G401 (cell line): ENCODE measurements at regions not wholly inside any gene's neighbourhood (a gene's known extent, or its start where the extent isn't known, plus 50 kb on each side); places are given as distances from the start of the nearest gene placed in this dataset.
A peak's percentile ranks its signal among the peaks of the same experiment; 100 is the strongest.

ENCODE experiments used
- DNase-seq: peaks from one replicate; pipeline ENCODE4 v3.0.0-alpha.2; 2015; ENCODE audit warnings: low spot score
- in situ Hi-C: cut with HindIII; loops from 2 replicates; pipeline ENCODE4 v1.10.0; 2016; ENCODE audit warnings: low sequenced_read_pairs, mixed read lengths

DNA sequence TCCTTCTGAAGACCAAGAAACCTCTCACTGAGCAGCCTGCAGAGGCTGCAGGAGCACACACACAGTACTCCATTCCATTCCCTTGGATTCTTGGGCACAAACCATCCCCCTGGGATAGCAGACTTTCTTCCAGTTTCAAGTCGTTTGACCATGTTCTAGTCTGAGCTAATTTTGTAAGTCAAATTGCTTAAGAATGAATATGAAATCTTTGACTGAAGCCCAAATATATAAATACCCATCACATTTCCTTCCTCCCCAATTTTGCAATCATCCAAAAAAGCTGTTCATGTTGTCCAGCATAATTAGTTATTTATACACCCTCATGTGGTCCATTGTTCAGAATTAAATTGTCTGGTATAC, 231.2 kb upstream of the TPRG1 start:
- in situ Hi-C loops = no loop called here
- no peak for DNase-seq

DNA sequence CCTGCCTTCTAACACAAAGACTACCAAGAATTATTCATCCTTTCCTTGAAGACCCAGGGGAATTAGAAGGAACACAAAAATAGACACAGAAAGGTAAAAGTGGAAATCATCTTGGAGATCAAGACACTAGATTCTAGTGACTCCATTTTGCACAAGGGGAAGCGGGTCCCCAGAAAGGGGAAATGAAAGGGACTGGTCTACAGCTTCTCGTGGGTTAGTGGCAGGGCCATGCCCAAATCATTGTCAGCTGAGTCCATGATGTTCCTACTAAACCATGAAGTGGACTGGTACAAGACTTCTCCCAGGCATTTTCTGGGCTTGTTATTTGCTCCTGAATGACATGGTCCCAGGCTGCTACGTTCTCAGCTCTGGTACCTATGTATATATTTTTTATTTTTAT, 230.7 kb upstream of the TPRG1 start:
- no peak for DNase-seq
- in situ Hi-C loops = no loop called here

GRCh38 chr3:188942191-188942590, 229.6 kb upstream of the TPRG1 start:
- DNase-seq = no peak
- in situ Hi-C loops = no loop called here

GRCh38 chr3:188943591-188943990, 228.2 kb upstream of the TPRG1 start:
- no peak for DNase-seq
- in situ Hi-C loops = no loop called here

GRCh38 chr3:188944108-188944507, 227.7 kb upstream of the TPRG1 start:
- in situ Hi-C loops = no loop called here
- DNase-seq = no peak

DNA sequence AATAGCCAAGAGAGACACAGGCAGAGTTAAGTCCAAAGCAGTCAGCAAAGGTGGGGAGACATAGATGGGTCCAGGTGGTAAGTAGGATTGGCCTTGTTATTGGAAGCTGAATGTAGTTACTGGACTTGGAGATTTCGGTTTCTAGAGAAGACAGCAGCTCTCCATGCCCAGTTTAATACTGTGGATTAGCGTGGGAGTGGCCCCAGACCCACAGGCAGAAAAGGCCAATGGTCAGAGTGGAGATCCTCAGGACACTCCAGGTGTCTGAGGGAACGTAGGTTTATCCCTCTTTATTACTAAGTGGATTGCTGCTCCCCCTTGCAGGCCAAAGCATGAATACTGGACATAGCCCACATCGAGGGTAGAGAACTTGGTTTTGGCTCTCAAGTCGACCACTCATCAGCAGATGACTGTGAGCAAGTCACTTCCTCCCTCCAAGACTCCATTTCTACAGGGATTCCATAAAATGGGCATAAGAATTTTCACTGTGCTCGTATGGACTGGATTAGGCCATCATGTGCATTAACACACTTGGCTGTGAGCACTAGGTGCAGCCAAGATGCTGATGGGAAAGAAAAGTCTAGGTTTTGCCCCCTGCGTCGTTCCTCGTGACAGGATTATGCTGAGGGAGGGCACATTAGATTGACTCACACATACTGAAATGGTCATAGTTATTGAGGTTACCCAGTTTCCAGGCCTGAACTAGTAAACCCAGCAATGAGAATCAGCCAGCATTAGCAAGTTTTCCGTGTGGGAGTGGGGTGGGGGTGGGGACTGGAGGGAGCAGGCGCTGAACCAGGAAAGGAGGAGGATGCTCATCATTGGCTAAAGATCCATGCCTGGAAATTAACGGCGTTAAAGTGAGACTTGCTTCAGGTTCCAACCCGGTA, 225.2 kb upstream of the TPRG1 start:
- in situ Hi-C loops = no loop called here
- peak; percentile 43 for DNase-seq

GRCh38 chr3:188947401-188948280, 224.1 kb upstream of the TPRG1 start:
- DNase-seq = peak; percentile 99
- in situ Hi-C loops = no loop called here

GRCh38 chr3:188948281-188948996, 223.3 kb upstream of the TPRG1 start:
- in situ Hi-C loops = no loop called here
- DNase-seq = peak; percentile 55

GRCh38 chr3:188948997-188949389, 222.8 kb upstream of the TPRG1 start:
- no peak for DNase-seq
- in situ Hi-C loops = no loop called here

- in situ Hi-C loops = no loop called here
Measured at GRCh38 chr3:188949456-188949855, 222.3 kb upstream of the TPRG1 start.

DNA sequence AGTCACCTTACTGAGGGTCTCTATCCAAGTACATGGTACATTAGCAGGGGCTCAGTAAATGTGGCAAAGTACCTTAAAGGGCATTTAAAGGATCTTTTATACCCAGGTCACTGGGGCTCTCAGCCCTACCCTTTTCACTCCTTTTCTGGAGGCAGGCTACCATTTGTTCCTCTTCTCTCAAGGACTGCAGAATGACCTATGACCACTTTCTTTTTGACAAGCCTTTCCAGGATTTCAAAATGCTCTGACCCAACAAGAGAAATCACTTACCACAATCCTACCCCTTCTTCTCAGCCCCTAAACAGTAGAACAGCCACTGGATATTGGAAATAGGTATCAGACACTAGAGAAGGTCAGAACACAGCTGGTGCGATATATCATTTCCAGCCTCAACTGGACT, 221.8 kb upstream of the TPRG1 start:
- no peak for DNase-seq
- in situ Hi-C loops = loop anchor here (5.0 kb wide), 1 partner anchor 1203 kb away; the partner anchor contains the start of gene BCL6

More at GRCh38 chr3:188949456-188949855, 222.3 kb upstream of the TPRG1 start:
- DNase-seq = no peak

DNA sequence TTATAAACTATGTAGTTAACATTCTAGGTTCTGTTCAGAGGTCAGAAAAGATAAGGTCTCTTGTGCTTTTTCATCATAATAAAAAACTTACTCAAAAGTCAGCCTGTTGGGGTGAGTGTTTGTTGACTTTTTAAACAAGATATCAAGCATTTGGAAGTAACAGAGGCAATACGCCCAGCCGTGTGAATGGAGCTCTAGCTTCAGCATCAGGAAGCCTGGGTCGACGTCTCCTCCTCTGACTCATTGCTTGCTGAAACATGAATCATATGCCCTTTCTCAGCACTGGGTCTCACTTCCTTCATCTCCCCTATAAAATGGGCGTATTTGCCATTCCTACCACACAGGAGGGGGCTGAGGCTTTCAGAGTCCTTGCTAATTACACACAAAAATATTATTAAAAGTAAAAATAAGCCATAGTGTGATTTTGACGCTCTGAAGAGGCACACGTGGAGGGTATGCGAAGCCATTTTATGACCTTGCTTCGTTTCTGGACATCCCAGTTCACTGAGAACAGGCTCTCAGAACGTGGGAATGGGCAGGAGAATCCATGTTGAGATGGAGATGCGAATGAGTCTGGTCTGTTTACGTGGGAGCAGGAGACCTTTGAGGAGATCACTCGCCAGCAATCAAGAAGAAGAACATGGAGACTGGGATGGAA, 220.8 kb upstream of the TPRG1 start:
- in situ Hi-C loops = loop anchor here (5.0 kb wide), 1 partner anchor 1204 kb away; the partner anchor contains the start of gene BCL6
- DNase-seq = no peak

- no peak for DNase-seq
- in situ Hi-C loops = loop anchor here (5.0 kb wide), 1 partner anchor 1204 kb away; the partner anchor contains the start of gene BCL6
Measured at GRCh38 chr3:188951734-188952133, 220.0 kb upstream of the TPRG1 start.

DNA sequence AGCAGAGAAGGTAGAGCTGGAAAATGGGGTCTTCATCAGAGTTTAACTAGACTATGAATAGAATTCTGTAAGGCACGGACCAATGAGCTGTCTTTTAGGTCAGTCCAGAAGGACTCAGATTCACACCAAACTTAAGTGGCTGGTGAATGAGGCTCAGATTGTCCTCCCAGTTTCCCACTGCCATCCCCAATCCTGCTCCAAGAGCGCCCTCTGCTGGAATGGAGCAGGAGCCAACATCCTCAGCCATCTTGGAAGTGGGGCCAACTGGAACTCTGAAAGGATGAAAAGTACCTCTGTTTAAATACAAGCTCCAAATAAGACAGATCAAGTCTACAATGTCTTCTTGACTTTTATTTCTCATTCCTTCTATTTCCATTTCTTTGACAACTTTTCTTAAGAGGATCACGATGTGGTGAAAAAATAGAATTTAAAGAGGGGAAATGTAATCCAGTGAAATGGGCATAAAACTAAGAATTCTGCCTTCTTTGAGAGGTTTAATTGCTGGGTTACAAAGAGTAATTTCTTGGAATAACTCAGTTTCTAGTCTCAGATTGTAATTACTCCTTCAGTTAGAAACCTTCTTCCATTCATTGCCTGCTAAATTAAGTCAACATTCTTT, 217.1 kb upstream of the TPRG1 start:
- DNase-seq = peak; percentile 94
- in situ Hi-C loops = loop anchor here (5.0 kb wide), 1 partner anchor 1207 kb away; the partner anchor contains the start of gene BCL6

GRCh38 chr3:188955919-188956318, 215.9 kb upstream of the TPRG1 start:
- DNase-seq = no peak
- in situ Hi-C loops = no loop called here

GRCh38 chr3:188956839-188957489, 214.8 kb upstream of the TPRG1 start:
- peak; percentile 77 for DNase-seq
- in situ Hi-C loops = no loop called here

- in situ Hi-C loops = no loop called here
- DNase-seq = no peak
Measured at GRCh38 chr3:188959013-188959412, 212.8 kb upstream of the TPRG1 start.
